H1 (cell line): ENCODE measurements at regions not wholly inside any gene's neighbourhood (a gene's known extent, or its start where the extent isn't known, plus 50 kb on each side); places are given as distances from the start of the nearest gene placed in this dataset.

Experiments
- EGR1 ChIP-seq: IDR thresholded peaks from 2 replicates; pipeline ENCODE4 v1.6.1; 2011; ENCODE audit warnings: low read depth, low read length, borderline replicate concordance

DNA sequence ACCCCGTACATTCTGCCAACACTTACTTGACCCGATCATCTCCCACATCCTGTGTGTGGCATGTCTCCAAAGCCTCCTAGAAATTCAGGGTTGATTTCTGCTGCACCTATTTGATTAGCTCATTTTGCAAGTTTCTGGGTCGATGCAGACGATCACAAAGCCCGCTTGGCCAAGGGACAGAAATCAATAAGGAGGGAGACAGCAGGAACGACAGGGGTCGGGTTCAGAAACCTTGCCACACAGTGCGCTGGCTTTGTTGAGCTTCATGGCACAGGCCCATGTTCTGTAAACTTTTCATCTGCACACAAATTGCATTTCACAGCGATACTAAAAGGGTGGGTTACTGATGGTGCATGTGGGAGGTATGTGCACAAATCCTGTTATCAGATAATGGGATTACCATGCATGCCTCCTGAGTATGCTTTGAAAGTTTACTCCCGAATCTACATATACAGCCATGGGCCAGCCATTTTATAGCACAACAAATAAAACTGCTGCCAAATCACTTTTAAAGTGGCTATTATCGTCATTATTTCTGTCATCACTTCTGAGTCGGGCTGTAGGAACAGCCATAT is 95.9 kb upstream of the ATP11B start (continued):
- no peak for TF ChIP-seq EGR1
